Glutamatergic neuron (in vitro differentiated cells): ENCODE measurements at regions not wholly inside any gene's neighbourhood (a gene's known extent, or its start where the extent isn't known, plus 50 kb on each side); places are given as distances from the start of the nearest gene placed in this dataset.

ENCODE experiments used
- DNase-seq: peaks from one replicate; pipeline ENCODE4 v3.0.0; 2022
- H3K27ac Mint-ChIP-seq: one replicate; pipeline ENCODE4 v1.8.0; 2020; ENCODE audit warnings: mild to moderate bottlenecking, mixed read lengths, inconsistent platforms; ENCODE audit not compliant: unreplicated experiment
- H3K27me3 Mint-ChIP-seq: one replicate; pipeline ENCODE4 v1.8.0; 2020; ENCODE audit warnings: mild to moderate bottlenecking, moderate library complexity, mixed read lengths, inconsistent platforms; ENCODE audit not compliant: unreplicated experiment
- H3K36me3 Mint-ChIP-seq: one replicate; pipeline ENCODE4 v1.8.0; 2020; ENCODE audit warnings: mild to moderate bottlenecking, mixed read lengths, inconsistent platforms; ENCODE audit not compliant: unreplicated experiment
- H3K4me1 Mint-ChIP-seq: one replicate; pipeline ENCODE4 v1.8.0; 2020; ENCODE audit warnings: mild to moderate bottlenecking, low read depth, mixed read lengths, inconsistent platforms; ENCODE audit not compliant: unreplicated experiment
- H3K4me3 Mint-ChIP-seq: one replicate; pipeline ENCODE4 v1.8.0; 2020; ENCODE audit warnings: mild to moderate bottlenecking, mixed read lengths, inconsistent platforms; ENCODE audit not compliant: unreplicated experiment
- H3K9me3 Mint-ChIP-seq: one replicate; pipeline ENCODE4 v1.8.0; 2020; ENCODE audit warnings: mild to moderate bottlenecking, moderate library complexity, mixed read lengths, inconsistent platforms; ENCODE audit not compliant: unreplicated experiment
- TF ChIP-seq, protein P1 (sequence below): fragments of 200-600 bp; sonication (generic); IDR thresholded peaks from one replicate; pipeline ENCODE4 v1.5.0; 2021; ENCODE audit not compliant: partially characterized antibody, unreplicated experiment

DNA sequence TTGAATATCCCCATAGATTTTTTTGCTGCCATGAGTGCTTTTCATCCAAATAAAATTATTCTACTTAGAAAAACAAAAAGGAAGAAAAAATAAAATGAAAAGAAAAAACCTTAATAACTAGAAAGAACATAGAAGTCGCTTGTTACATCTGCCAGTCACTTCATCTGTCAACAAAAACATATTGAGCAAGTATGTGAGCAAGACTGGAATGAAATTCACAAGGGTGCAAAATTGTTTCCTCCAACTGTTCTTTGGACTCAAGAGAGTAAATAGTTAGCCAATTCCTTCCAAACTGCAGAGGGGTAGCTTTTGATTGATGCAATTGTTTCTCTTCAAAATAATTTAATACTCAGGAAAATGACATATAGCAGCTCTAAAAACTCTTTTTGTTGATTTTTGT is 336.3 kb upstream of the CDH7 start:
- H3K27me3 Mint-ChIP-seq, result no peaks in the 10 kb centered on the region

DNA sequence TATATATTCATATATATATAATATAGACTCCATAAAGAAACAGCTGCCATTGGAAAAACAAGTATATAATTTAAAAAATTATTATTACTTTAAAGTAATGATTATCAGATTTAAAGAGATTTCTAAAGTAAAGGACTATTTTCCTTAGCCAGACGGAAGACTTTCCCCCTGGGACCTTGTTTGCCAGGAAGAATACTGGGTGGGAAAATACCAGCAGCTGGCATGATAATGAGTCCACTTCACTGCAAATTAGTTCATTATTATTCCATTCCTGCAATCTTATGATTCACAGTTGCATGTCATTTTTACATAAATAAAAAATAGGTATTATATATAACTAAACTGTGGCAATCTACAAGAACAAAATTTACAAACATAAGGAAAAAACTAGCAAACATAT is 339.8 kb upstream of the CDH7 start:
- TF ChIP-seq, protein P1, sequence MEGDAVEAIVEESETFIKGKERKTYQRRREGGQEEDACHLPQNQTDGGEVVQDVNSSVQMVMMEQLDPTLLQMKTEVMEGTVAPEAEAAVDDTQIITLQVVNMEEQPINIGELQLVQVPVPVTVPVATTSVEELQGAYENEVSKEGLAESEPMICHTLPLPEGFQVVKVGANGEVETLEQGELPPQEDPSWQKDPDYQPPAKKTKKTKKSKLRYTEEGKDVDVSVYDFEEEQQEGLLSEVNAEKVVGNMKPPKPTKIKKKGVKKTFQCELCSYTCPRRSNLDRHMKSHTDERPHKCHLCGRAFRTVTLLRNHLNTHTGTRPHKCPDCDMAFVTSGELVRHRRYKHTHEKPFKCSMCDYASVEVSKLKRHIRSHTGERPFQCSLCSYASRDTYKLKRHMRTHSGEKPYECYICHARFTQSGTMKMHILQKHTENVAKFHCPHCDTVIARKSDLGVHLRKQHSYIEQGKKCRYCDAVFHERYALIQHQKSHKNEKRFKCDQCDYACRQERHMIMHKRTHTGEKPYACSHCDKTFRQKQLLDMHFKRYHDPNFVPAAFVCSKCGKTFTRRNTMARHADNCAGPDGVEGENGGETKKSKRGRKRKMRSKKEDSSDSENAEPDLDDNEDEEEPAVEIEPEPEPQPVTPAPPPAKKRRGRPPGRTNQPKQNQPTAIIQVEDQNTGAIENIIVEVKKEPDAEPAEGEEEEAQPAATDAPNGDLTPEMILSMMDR, result no peak
- no peak overlapping the region for H3K27ac Mint-ChIP-seq
- no peaks in the 10 kb centered on the region for H3K36me3 Mint-ChIP-seq
- no peak for DNase-seq
- no peaks in the 10 kb centered on the region for H3K9me3 Mint-ChIP-seq
- H3K4me1 Mint-ChIP-seq, result peaks cover 17% of the 10 kb centered on the region
- no peaks in the 10 kb centered on the region for H3K27me3 Mint-ChIP-seq
- no peak overlapping the region for H3K4me3 Mint-ChIP-seq

More for the DNA sequence above, 336.3 kb upstream of the CDH7 start:
- no peak overlapping the region for H3K27ac Mint-ChIP-seq
- H3K4me3 Mint-ChIP-seq, result no peak overlapping the region
- no peaks in the 10 kb centered on the region for H3K9me3 Mint-ChIP-seq
- TF ChIP-seq, protein P1, result no peak
- H3K36me3 Mint-ChIP-seq, result peaks cover 5% of the 10 kb centered on the region
- peaks cover 17% of the 10 kb centered on the region for H3K4me1 Mint-ChIP-seq
- DNase-seq, result no peak

DNA sequence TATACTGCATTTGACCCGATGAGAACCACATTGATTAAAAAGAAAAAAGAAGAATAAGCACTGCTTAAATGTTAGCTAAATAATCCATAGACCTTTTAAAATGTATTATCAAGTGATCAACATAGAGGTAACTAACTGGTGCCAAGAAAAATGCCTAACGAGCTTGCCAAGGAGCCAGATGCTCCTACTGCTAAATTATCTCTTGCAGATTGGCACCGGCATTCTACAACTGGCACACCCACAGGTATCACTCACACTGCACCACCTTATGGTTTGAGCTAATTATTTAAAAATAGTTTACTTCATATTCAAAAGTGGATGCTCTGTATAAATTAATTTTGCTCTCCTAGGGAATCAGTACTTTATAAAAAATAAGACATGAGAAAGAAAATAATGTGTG is 341.6 kb upstream of the CDH7 start:
- no peak for DNase-seq
- TF ChIP-seq, protein P1, result no peak
- no peaks in the 10 kb centered on the region for H3K9me3 Mint-ChIP-seq
- H3K4me1 Mint-ChIP-seq, result peaks cover 8% of the 10 kb centered on the region
- H3K27me3 Mint-ChIP-seq, result no peaks in the 10 kb centered on the region
- no peaks in the 10 kb centered on the region for H3K36me3 Mint-ChIP-seq
- H3K4me3 Mint-ChIP-seq, result no peak overlapping the region
- no peak overlapping the region for H3K27ac Mint-ChIP-seq

DNA sequence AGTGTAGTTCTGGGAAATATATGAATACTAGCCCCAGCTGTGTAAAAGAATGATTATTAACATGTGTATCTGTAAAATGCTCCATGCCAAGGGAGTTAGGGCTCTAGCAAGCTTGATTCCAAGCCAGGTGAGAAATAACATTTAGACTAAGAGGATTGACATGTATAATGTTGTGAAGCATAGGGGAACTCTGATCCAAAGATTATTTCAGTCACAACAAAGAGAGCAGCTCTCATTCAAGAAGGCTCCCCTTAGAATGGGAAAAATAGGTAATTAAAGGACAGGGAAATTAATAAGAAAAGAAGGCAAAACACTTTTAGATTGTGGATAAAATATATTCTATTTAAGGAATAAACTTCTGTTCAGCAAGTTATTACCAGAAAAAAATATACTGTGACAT is 347.3 kb upstream of the CDH7 start:
- Mint-ChIP-seq H3K9me3 (no peaks in the 10 kb centered on the region), H3K36me3 (no peaks in the 10 kb centered on the region), H3K27ac (no peak overlapping the region), H3K4me3 (no peak overlapping the region), H3K27me3 (no peaks in the 10 kb centered on the region), H3K4me1 (no peaks in the 10 kb centered on the region)
- DNase-seq, result no peak
- TF ChIP-seq, protein P1, result no peak

DNA sequence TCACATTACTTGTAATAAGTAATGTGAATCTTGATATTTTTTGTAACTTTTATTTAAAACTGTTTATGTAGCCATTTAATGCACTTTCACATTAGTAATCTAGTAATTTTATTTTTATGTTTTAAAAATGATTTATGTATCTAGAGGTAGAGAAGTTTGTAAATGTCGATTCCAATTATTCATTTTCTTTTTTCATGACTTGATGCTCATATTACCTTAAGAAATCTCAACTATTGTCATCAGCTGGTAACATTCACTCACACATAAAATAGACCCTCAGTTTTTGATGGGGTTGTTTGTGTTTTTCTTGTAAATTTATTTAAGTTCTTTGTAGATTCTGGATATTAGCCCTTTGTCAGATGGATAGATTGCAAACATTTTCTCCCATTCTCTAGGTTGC is 351.7 kb upstream of the CDH7 start:
- no peak overlapping the region for H3K27ac Mint-ChIP-seq
- H3K4me1 Mint-ChIP-seq, result no peaks in the 10 kb centered on the region
- no peaks in the 10 kb centered on the region for H3K36me3 Mint-ChIP-seq
- TF ChIP-seq, protein P1, result no peak
- H3K9me3 Mint-ChIP-seq, result no peaks in the 10 kb centered on the region
- H3K4me3 Mint-ChIP-seq, result no peak overlapping the region
- DNase-seq, result no peak
- H3K27me3 Mint-ChIP-seq, result no peaks in the 10 kb centered on the region
